HepG2 (cell line): ENCODE measurements at regions not wholly inside any gene's neighbourhood (a gene's known extent, or its start where the extent isn't known, plus 50 kb on each side); places are given as distances from the start of the nearest gene placed in this dataset.

ENCODE experiments used
- ATAC-seq: fragments of 200-7000 bp; cut with Tn5 transposase; 3 replicates; pipeline ENCODE4 v1.9.1; 2020; ENCODE audit warnings: mild to moderate bottlenecking, moderate library complexity
- BruUV-seq: library from RNA; stranded (reverse); fragments of 400-500 nt; replicated peaks from 2 replicates; lab custom pipeline; 2021; lab: Mats Ljungman, UMichigan
- CTCF ChIA-PET: fragments of 300-600 bp; formaldehyde crosslinking; extraction: SDS; loops from one replicate; lab custom pipeline; 2021; ENCODE audit warnings: low total read pairs, inconsistent platforms, low intra/inter-chr PET ratio; lab: Yijun Ruan, JAX
- POLR2A ChIA-PET: fragments of 350-600 bp; sonication (Branson Sonifier 250); formaldehyde crosslinking; loops from one replicate; lab custom pipeline; 2020; ENCODE audit warnings: antibody characterized with exemption, inconsistent platforms; lab: Yijun Ruan, JAX
- DNase-seq: peaks from one replicate; pipeline ENCODE4 v3.0.0-alpha.2; 2015; ENCODE audit warnings: low spot score
- FAIRE-seq: peaks from 3 replicates; lab custom pipeline; 2011; peaks lifted over from hg19 to GRCh38; lab: Jason Lieb, UNC
- H2AFZ ChIP-seq: one replicate; pipeline ENCODE4 v1.6.1; 2011; ENCODE audit warnings: low read length, inconsistent platforms
- H3K27ac ChIP-seq: fragments of 300-600 bp; 3 replicates; pipeline ENCODE4 v1.8.0; 2011; ENCODE audit warnings: mixed run types, mild to moderate bottlenecking, mixed read lengths, low read length, inconsistent platforms; ENCODE audit not compliant: insufficient read depth; ENCODE audit errors: extremely low read length
- H3K27me3 ChIP-seq, 2 experiments: fragments of 200-600 bp in 1 of 2; 2 replicates in 1 of 2; 3 replicates in 1 of 2; pipeline versions ENCODE4 v1.6.0 to v1.8.0; 2011; ENCODE audit warnings: low read length in 2 of 2, mild to moderate bottlenecking in 2 of 2, moderate library complexity in 2 of 2, inconsistent platforms in 1 of 2; ENCODE audit not compliant: insufficient read depth in 2 of 2, control insufficient read depth in 1 of 2
- H3K36me3 ChIP-seq, 2 experiments: fragments of 200-600 bp in 1 of 2; replicated peaks in 1 of 2; 2 replicates in 1 of 2; 3 replicates in 1 of 2; pipeline versions ENCODE4 v1.5.1 to v1.8.0; 2011; ENCODE audit warnings: low read length in 2 of 2, inconsistent platforms in 1 of 2; ENCODE audit not compliant: insufficient read depth in 2 of 2, control insufficient read depth in 1 of 2
- H3K4me1 ChIP-seq: 2 replicates; pipeline ENCODE4 v1.5.1; 2012; ENCODE audit warnings: low read length, inconsistent platforms; ENCODE audit not compliant: insufficient read depth
- H3K4me2 ChIP-seq: 2 replicates; pipeline ENCODE4 v1.6.0; 2011; ENCODE audit warnings: low read depth, low read length, inconsistent platforms
- H3K4me3 ChIP-seq, 3 experiments: fragments of 200-600 bp in 1 of 3; sonication (generic), shearing (Covaris generic) in 1 of 3; replicated peaks in 1 of 3; 2 replicates each; pipeline ENCODE4 v1.5.1; 2011 to 2016; ENCODE audit warnings: low read length in 3 of 3, inconsistent platforms in 2 of 3, low read depth in 2 of 3, mild to moderate bottlenecking in 2 of 3, control low read depth in 1 of 3, mixed read lengths in 1 of 3; ENCODE audit not compliant: insufficient read depth in 1 of 3
- H3K79me2 ChIP-seq: one replicate; pipeline ENCODE4 v1.6.1; 2011; ENCODE audit warnings: low read length, inconsistent platforms; ENCODE audit not compliant: insufficient read depth
- H3K9ac ChIP-seq: 2 replicates; pipeline ENCODE4 v1.6.0; 2011; ENCODE audit warnings: mild to moderate bottlenecking, low read depth, low read length, inconsistent platforms; ENCODE audit not compliant: insufficient read depth
- H3K9me3 ChIP-seq: 2 replicates; pipeline ENCODE4 v1.5.1; 2012; ENCODE audit warnings: mild to moderate bottlenecking, low read length
- H4K20me1 ChIP-seq: 2 replicates; pipeline ENCODE4 v1.6.0; 2011; ENCODE audit warnings: inconsistent platforms, mild to moderate bottlenecking, low read length, moderate library complexity; ENCODE audit not compliant: insufficient read depth
- ADNP ChIP-seq: sonication (generic); formaldehyde crosslinking; IDR thresholded peaks from 2 replicates; pipeline ENCODE4 v1.4.0; 2020; ENCODE audit warnings: missing genetic modification reagents
- CENPT ChIP-seq: sonication (generic); formaldehyde crosslinking; IDR thresholded peaks from 2 replicates; pipeline ENCODE4 v1.8.0; 2022; ENCODE audit warnings: low read depth, mild to moderate bottlenecking, moderate library complexity, missing genetic modification reagents
- FOSL1 ChIP-seq: sonication (generic); formaldehyde crosslinking; IDR thresholded peaks from 2 replicates; pipeline ENCODE4 v1.9.0; 2021; ENCODE audit warnings: missing genetic modification reagents, borderline replicate concordance
- FOXJ3 ChIP-seq: sonication (generic); formaldehyde crosslinking; IDR thresholded peaks from 2 replicates; pipeline ENCODE4 v1.4.0; 2020; ENCODE audit warnings: missing genetic modification reagents, mild to moderate bottlenecking, borderline replicate concordance
- HOXA5 ChIP-seq: sonication (generic); formaldehyde crosslinking; IDR thresholded peaks from 2 replicates; pipeline ENCODE4 v1.4.0; 2020; ENCODE audit warnings: missing genetic modification reagents
- IKZF1 ChIP-seq: fragments of 450-650 bp; IDR thresholded peaks from 2 replicates; pipeline ENCODE4 v1.7.1; 2016
- JUN ChIP-seq: sonication (generic); formaldehyde crosslinking; IDR thresholded peaks from 2 replicates; pipeline ENCODE4 v1.4.0; 2020; ENCODE audit warnings: mild to moderate bottlenecking, missing genetic modification reagents
- KLF15 ChIP-seq: sonication (generic); formaldehyde crosslinking; IDR thresholded peaks from 2 replicates; pipeline ENCODE4 v1.8.1; 2023; ENCODE audit warnings: borderline replicate concordance, mild to moderate bottlenecking, inconsistent platforms, missing genetic modification reagents, mixed read lengths
- NAIF1 ChIP-seq: sonication (generic); formaldehyde crosslinking; IDR thresholded peaks from 2 replicates; pipeline ENCODE4 v1.5.0; 2020; ENCODE audit warnings: mild to moderate bottlenecking, missing genetic modification reagents, borderline replicate concordance
- PHB2 ChIP-seq: fragments of 450-650 bp; IDR thresholded peaks from 2 replicates; pipeline ENCODE4 v1.6.1; 2018; ENCODE audit not compliant: partially characterized antibody
- RFXANK ChIP-seq: IDR thresholded peaks from 2 replicates; pipeline ENCODE4 v1.6.1; 2016
- RORA ChIP-seq: sonication (generic); formaldehyde crosslinking; IDR thresholded peaks from 2 replicates; pipeline ENCODE4 v1.5.0; 2020; ENCODE audit warnings: mild to moderate bottlenecking, missing genetic modification reagents, moderate library complexity
- TAF15 ChIP-seq: fragments of 200-400 bp; formaldehyde crosslinking; IDR thresholded peaks from one replicate; pipeline ENCODE4 v1.6.1; 2018; ENCODE audit warnings: mild to moderate bottlenecking, low read depth, low read length; ENCODE audit not compliant: poor library complexity, severe bottlenecking
- TEAD3 ChIP-seq: optimal IDR thresholded peaks from 2 replicates; pipeline ENCODE3; 2016; ENCODE audit warnings: borderline replicate concordance
- ZNF160 ChIP-seq: sonication (generic); formaldehyde crosslinking; IDR thresholded peaks from 2 replicates; pipeline ENCODE4 v1.8.0; 2022; ENCODE audit warnings: mild to moderate bottlenecking, inconsistent platforms, missing genetic modification reagents
- ZNF235 ChIP-seq: sonication (generic); formaldehyde crosslinking; IDR thresholded peaks from 2 replicates; pipeline ENCODE4 v1.8.1; 2023; ENCODE audit warnings: mild to moderate bottlenecking, missing genetic modification reagents, borderline replicate concordance
- ZNF251 ChIP-seq: sonication (generic); formaldehyde crosslinking; IDR thresholded peaks from 2 replicates; pipeline ENCODE4 v1.9.0; 2021; ENCODE audit warnings: mild to moderate bottlenecking, missing genetic modification reagents
- ZNF343 ChIP-seq: sonication (generic); formaldehyde crosslinking; IDR thresholded peaks from 2 replicates; pipeline ENCODE4 v1.4.0; 2020; ENCODE audit warnings: mild to moderate bottlenecking, missing genetic modification reagents
- ZNF678 ChIP-seq: sonication (generic); formaldehyde crosslinking; IDR thresholded peaks from 2 replicates; pipeline ENCODE4 v1.4.0; 2020; ENCODE audit warnings: mild to moderate bottlenecking, missing genetic modification reagents
- ZSCAN20 ChIP-seq: sonication (generic); formaldehyde crosslinking; IDR thresholded peaks from 2 replicates; pipeline ENCODE4 v1.4.0; 2020; ENCODE audit warnings: missing genetic modification reagents, mild to moderate bottlenecking, borderline replicate concordance
- WGBS: methylation state at CpG from one replicate; pipeline ENCODE4 v1.1.6; 2017; ENCODE audit warnings: low lambda C conversion rate; 5-methylcytosine and 5-hydroxymethylcytosine counted together
- in situ Hi-C: cut with HindIII; loops from 2 replicates; pipeline ENCODE4 v1.10.0; 2017; ENCODE audit warnings: low pct_unique_long_range_greater_than_20kb; ENCODE audit not compliant: extremely low pct_ligation_motif_present
- intact Hi-C: fragments of 100-400 bp; cut with micrococcal nuclease; formaldehyde crosslinking; loops from one replicate; pipeline ENCODE4 v1.10.0; 2022; ENCODE audit not compliant: unreplicated experiment

- H3K27ac ChIP-seq: no peak overlapping the region
- TF ChIP-seq ZNF251 (CRISPR knock-in tag): no peak
- TF ChIP-seq ZNF678 (CRISPR knock-in tag): no peak
- TF ChIP-seq ZNF235 (CRISPR knock-in tag): no peak
- ChIA-PET POLR2A (no interaction called here), CTCF (no interaction called here)
- DNase-seq (no peak), ATAC-seq (no peak), FAIRE-seq (no peak)
- intact Hi-C loops: no loop called here
- H2AFZ ChIP-seq: no peak overlapping the region
- no peak overlapping the region for H3K9ac ChIP-seq
- no peaks in the 10 kb centered on the region for H3K4me1 ChIP-seq
- H3K4me3 ChIP-seq: no peak overlapping the region
- no TSS peak for BruUV-seq
- H3K79me2 ChIP-seq: no peaks in the 10 kb centered on the region
- H3K4me2 ChIP-seq: peak overlapping the region; percentile 4; the same call in 1 of the 2 replicates
- no peaks in the 10 kb centered on the region for H3K27me3 ChIP-seq
- WGBS: 0% methylated on average over 2 of the region's 2 CpGs
- no peaks in the 10 kb centered on the region for H4K20me1 ChIP-seq
- H3K36me3 ChIP-seq: no peaks in the 10 kb centered on the region
- in situ Hi-C loops: no loop called here
- peaks cover 67% of the 10 kb centered on the region for H3K9me3 ChIP-seq
Observed at GRCh38 chr21:24693779-24694178, 913.5 kb downstream of the MRPL39 start.

- ATAC-seq: no peak
- Histone ChIP-seq H2AFZ (no peak overlapping the region), H3K36me3 (no peaks in the 10 kb centered on the region), H3K79me2 (no peaks in the 10 kb centered on the region), H3K4me1 (no peaks in the 10 kb centered on the region), H3K9me3 (peaks cover 61% of the 10 kb centered on the region)
- CTCF ChIA-PET: no interaction called here
- intact Hi-C loops (no loop called here), in situ Hi-C loops (no loop called here)
- DNase-seq: no peak
- FAIRE-seq: no peak
- POLR2A ChIA-PET: no interaction called here
- TF ChIP-seq FOXJ3 (CRISPR knock-in tag): no peak
- TF ChIP-seq TAF15: no peak
- TF ChIP-seq FOSL1: no peak
- no peak for TF ChIP-seq ZSCAN20 (CRISPR knock-in tag)
- TF ChIP-seq NAIF1 (CRISPR knock-in tag): no peak
- TF ChIP-seq RORA (CRISPR knock-in tag): no peak
- no peak for TF ChIP-seq PHB2
- TF ChIP-seq IKZF1: no peak
- no peak for TF ChIP-seq KLF15 (CRISPR knock-in tag)
- no peak for TF ChIP-seq ADNP (CRISPR knock-in tag)
- TF ChIP-seq TEAD3 (CRISPR knock-in tag): no peak
- no peak for TF ChIP-seq ZNF343
- TF ChIP-seq RFXANK: no peak
- TF ChIP-seq CENPT (CRISPR knock-in tag): no peak
- no peak for TF ChIP-seq ZNF160 (CRISPR knock-in tag)
- no peak for TF ChIP-seq HOXA5 (CRISPR knock-in tag)
- TF ChIP-seq JUN (CRISPR knock-in tag): no peak
- TF ChIP-seq, all 625 proteins: peak for 0
- no peak overlapping the region for H3K4me2 ChIP-seq
- no peak overlapping the region for H3K9ac ChIP-seq
- 2% methylated on average over 2 of the region's 2 CpGs for WGBS
- H3K27ac ChIP-seq: no peak overlapping the region
- H4K20me1 ChIP-seq: no peaks in the 10 kb centered on the region
- H3K27me3 ChIP-seq: no peaks in the 10 kb centered on the region
- BruUV-seq: no TSS peak
- H3K4me3 ChIP-seq: no peak overlapping the region
Observed at GRCh38 chr21:24681456-24681855, 925.8 kb downstream of the MRPL39 start.
